Activated B cell treated with CpG ODN at 0.5 μM for 24 hours (primary cell): ENCODE measurements at regions not wholly inside any gene's neighbourhood (a gene's known extent, or its start where the extent isn't known, plus 50 kb on each side); places are given as distances from the start of the nearest gene placed in this dataset.

Experiments used
- ATAC-seq: fragments of 200-7000 bp; cut with Tn5 transposase; one replicate; pipeline ENCODE4 v1.10.0; 2021; ENCODE audit warnings: low read depth, mild to moderate bottlenecking, moderate library complexity
- CTCF ChIA-PET: fragments of 350-600 bp; sonication (Branson Sonifier 250); formaldehyde crosslinking; loops from one replicate; lab custom pipeline; 2021; ENCODE audit warnings: antibody characterized with exemption; lab: Charles Lee
- POLR2A ChIA-PET: fragments of 350-600 bp; sonication (Branson Sonifier 250); formaldehyde crosslinking; loops from one replicate; lab custom pipeline; 2021; ENCODE audit warnings: antibody characterized with exemption; lab: Charles Lee
- DNase-seq: peaks from one replicate; pipeline ENCODE4 v3.0.0; 2022
- H3K27ac Mint-ChIP-seq: one replicate; pipeline ENCODE4 v1.8.0; 2020; ENCODE audit warnings: mixed read lengths
- H3K27me3 Mint-ChIP-seq: one replicate; pipeline ENCODE4 v1.8.0; 2021; ENCODE audit warnings: mixed read lengths
- H3K36me3 Mint-ChIP-seq: one replicate; pipeline ENCODE4 v1.8.0; 2021; ENCODE audit warnings: low read depth, mixed read lengths
- H3K4me1 Mint-ChIP-seq: one replicate; pipeline ENCODE4 v1.8.0; 2021; ENCODE audit warnings: mixed read lengths
- H3K4me3 Mint-ChIP-seq: one replicate; pipeline ENCODE4 v1.8.0; 2020; ENCODE audit warnings: mild to moderate bottlenecking, mixed read lengths
- H3K9me3 Mint-ChIP-seq: one replicate; pipeline ENCODE4 v1.8.0; 2020; ENCODE audit warnings: mixed read lengths
- intact Hi-C: fragments of 100-400 bp; cut with micrococcal nuclease; formaldehyde crosslinking; loops from one replicate; pipeline ENCODE4 v1.15.1; 2024
- TF ChIP-seq, protein P1 (sequence below): fragments of 200-600 bp; IDR thresholded peaks from one replicate; pipeline ENCODE4 v1.8.0; 2022; ENCODE audit warnings: antibody characterized with exemption, mild to moderate bottlenecking

GRCh38 chr11:80320765-80321164 is 879.9 kb upstream of the TENM4 start:
- CTCF ChIA-PET = no interaction called here
- Mint-ChIP-seq H3K27ac (no peak overlapping the region), H3K4me3 (no peak overlapping the region), H3K4me1 (no peaks in the 10 kb centered on the region), H3K27me3 (no peaks in the 10 kb centered on the region), H3K36me3 (no peaks in the 10 kb centered on the region), H3K9me3 (no peaks in the 10 kb centered on the region)
- intact Hi-C loops = no loop called here
- POLR2A ChIA-PET = no interaction called here
- DNase-seq (no peak), ATAC-seq (no peak)
- TF ChIP-seq, protein P1, sequence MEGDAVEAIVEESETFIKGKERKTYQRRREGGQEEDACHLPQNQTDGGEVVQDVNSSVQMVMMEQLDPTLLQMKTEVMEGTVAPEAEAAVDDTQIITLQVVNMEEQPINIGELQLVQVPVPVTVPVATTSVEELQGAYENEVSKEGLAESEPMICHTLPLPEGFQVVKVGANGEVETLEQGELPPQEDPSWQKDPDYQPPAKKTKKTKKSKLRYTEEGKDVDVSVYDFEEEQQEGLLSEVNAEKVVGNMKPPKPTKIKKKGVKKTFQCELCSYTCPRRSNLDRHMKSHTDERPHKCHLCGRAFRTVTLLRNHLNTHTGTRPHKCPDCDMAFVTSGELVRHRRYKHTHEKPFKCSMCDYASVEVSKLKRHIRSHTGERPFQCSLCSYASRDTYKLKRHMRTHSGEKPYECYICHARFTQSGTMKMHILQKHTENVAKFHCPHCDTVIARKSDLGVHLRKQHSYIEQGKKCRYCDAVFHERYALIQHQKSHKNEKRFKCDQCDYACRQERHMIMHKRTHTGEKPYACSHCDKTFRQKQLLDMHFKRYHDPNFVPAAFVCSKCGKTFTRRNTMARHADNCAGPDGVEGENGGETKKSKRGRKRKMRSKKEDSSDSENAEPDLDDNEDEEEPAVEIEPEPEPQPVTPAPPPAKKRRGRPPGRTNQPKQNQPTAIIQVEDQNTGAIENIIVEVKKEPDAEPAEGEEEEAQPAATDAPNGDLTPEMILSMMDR = no peak

- H3K4me1 Mint-ChIP-seq = no peaks in the 10 kb centered on the region
- POLR2A ChIA-PET = no interaction called here
- intact Hi-C loops = no loop called here
- ATAC-seq (no peak), DNase-seq (no peak)
- CTCF ChIA-PET = no interaction called here
- H3K4me3 Mint-ChIP-seq = no peak overlapping the region
- H3K36me3 Mint-ChIP-seq = no peaks in the 10 kb centered on the region
- no peaks in the 10 kb centered on the region for H3K27me3 Mint-ChIP-seq
- H3K9me3 Mint-ChIP-seq = no peaks in the 10 kb centered on the region
- H3K27ac Mint-ChIP-seq = no peak overlapping the region
- TF ChIP-seq, protein P1 = no peak
These were observed 879.4 kb upstream of the TENM4 start for GRCh38 chr11:80320226-80320625.

- H3K4me3 Mint-ChIP-seq = no peak overlapping the region
- no peaks in the 10 kb centered on the region for H3K9me3 Mint-ChIP-seq
- no peak overlapping the region for H3K27ac Mint-ChIP-seq
- DNase-seq (no peak), ATAC-seq (no peak)
- TF ChIP-seq, protein P1 = no peak
- intact Hi-C loops = no loop called here
- ChIA-PET POLR2A (no interaction called here), CTCF (no interaction called here)
- no peaks in the 10 kb centered on the region for H3K27me3 Mint-ChIP-seq
- H3K36me3 Mint-ChIP-seq = no peaks in the 10 kb centered on the region
- H3K4me1 Mint-ChIP-seq = no peaks in the 10 kb centered on the region
These were observed 876.8 kb upstream of the TENM4 start for GRCh38 chr11:80317612-80318011.

DNA sequence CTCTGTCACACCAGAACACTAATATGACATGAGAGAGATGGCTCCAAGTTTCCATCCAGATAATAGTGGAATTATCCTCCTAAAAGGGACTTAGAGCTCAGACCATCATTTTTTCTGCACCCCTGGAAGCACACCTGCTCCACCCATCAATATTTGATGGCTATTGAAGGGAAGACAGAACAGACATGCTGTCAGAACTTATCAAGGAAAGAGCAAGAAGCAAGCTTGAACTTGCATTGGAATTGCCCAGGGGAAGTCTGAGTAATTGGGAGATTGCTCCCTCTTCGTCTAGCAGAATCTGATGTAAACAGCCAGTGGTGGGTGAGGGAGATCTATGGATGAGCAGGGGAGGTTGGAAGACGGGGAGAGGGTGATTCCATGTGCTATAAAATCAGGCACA is 874.4 kb upstream of the TENM4 start:
- Mint-ChIP-seq H3K27me3 (no peaks in the 10 kb centered on the region), H3K36me3 (no peaks in the 10 kb centered on the region), H3K9me3 (no peaks in the 10 kb centered on the region), H3K4me3 (no peak overlapping the region), H3K4me1 (no peaks in the 10 kb centered on the region), H3K27ac (no peak overlapping the region)
- intact Hi-C loops = no loop called here
- TF ChIP-seq, protein P1 = no peak
- POLR2A ChIA-PET = no interaction called here
- DNase-seq = no peak
- CTCF ChIA-PET = no interaction called here
- no peak for ATAC-seq

DNA sequence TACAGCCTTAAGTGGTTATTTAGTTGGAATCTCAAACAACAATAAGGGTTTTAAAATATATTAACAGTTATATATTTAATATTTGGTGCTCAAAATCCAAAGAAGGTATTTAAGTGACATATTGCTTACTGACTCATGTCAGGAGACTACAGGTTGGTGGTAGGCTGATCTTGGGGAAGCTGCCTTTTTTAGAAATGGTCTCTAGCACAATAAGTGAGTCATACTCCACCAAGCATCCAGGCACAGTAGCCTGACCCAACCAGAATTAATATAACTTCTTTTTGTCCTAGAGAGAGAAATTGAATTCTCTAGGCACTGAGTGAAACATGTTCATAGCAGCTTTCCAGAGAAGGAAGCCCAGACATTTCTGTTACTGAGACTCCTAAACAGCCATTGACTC is 868.5 kb upstream of the TENM4 start:
- peaks cover 5% of the 10 kb centered on the region for H3K9me3 Mint-ChIP-seq
- no peaks in the 10 kb centered on the region for H3K36me3 Mint-ChIP-seq
- DNase-seq (no peak), ATAC-seq (no peak)
- no peaks in the 10 kb centered on the region for H3K4me1 Mint-ChIP-seq
- TF ChIP-seq, protein P1 = no peak
- no peak overlapping the region for H3K4me3 Mint-ChIP-seq
- ChIA-PET CTCF (no interaction called here), POLR2A (no interaction called here)
- no peak overlapping the region for H3K27ac Mint-ChIP-seq
- intact Hi-C loops = no loop called here
- no peaks in the 10 kb centered on the region for H3K27me3 Mint-ChIP-seq
